GM19351 (cell line): ENCODE measurements at regions not wholly inside any gene's neighbourhood (a gene's known extent, or its start where the extent isn't known, plus 50 kb on each side); places are given as distances from the start of the nearest gene placed in this dataset.

Source experiments
- ATAC-seq: cut with Tn5 transposase; IDR thresholded peaks from one replicate; pipeline ENCODE4 v1.9.1; 2021; ENCODE audit warnings: mild to moderate bottlenecking, moderate library complexity; ENCODE audit not compliant: unreplicated experiment

- ATAC-seq = no peak
Measured at GRCh38 chr15:68500363-68501258, 68.6 kb upstream of the ITGA11 start.

GRCh38 chr15:68501259-68501591 lies 69.3 kb upstream of the ITGA11 start:
- no peak for ATAC-seq

GRCh38 chr15:68501616-68502015 lies 69.7 kb upstream of the ITGA11 start:
- no peak for ATAC-seq

GRCh38 chr15:68502398-68502901 lies 70.5 kb upstream of the ITGA11 start:
- ATAC-seq = no peak

- ATAC-seq = no peak
Measured at GRCh38 chr15:68503213-68503612, 71.2 kb upstream of the ITGA11 start.

- no peak for ATAC-seq
Measured at GRCh38 chr15:68503791-68504680, 72.1 kb upstream of the ITGA11 start.

- no peak for ATAC-seq
Measured at GRCh38 chr15:68504681-68505170, 72.8 kb upstream of the ITGA11 start.

GRCh38 chr15:68506071-68506470 lies 72.7 kb upstream of the CORO2B start:
- no peak for ATAC-seq

GRCh38 chr15:68507447-68507846 lies 71.3 kb upstream of the CORO2B start:
- ATAC-seq = no peak

- ATAC-seq = no peak
Measured at GRCh38 chr15:68508485-68509189, 70.2 kb upstream of the CORO2B start.

- ATAC-seq = no peak
Measured at GRCh38 chr15:68510558-68510957, 68.2 kb upstream of the CORO2B start.

GRCh38 chr15:68511073-68511991 lies 67.5 kb upstream of the CORO2B start:
- no peak for ATAC-seq

GRCh38 chr15:68512052-68512451 lies 66.7 kb upstream of the CORO2B start:
- ATAC-seq = no peak

GRCh38 chr15:68512598-68512997 lies 66.2 kb upstream of the CORO2B start:
- ATAC-seq = no peak

- no peak for ATAC-seq
Measured at GRCh38 chr15:68515371-68516095, 63.3 kb upstream of the CORO2B start.

GRCh38 chr15:68517285-68517761 lies 61.5 kb upstream of the CORO2B start:
- ATAC-seq = no peak

- no peak for ATAC-seq
Measured at GRCh38 chr15:68518046-68518445, 60.7 kb upstream of the CORO2B start.

- ATAC-seq = no peak
Measured at GRCh38 chr15:68518785-68519430, 59.9 kb upstream of the CORO2B start.
